K562 (cell line): ENCODE measurements at regions not wholly inside any gene's neighbourhood (a gene's known extent, or its start where the extent isn't known, plus 50 kb on each side); places are given as distances from the start of the nearest gene placed in this dataset.

Experiments used
- ATAC-seq: fragments of 200-7000 bp; cut with Tn5 transposase; 3 replicates; pipeline ENCODE4 v1.9.1; 2020; ENCODE audit warnings: moderate library complexity
- BruUV-seq: library from RNA; stranded (reverse); fragments of 400-500 nt; replicated peaks from 2 replicates; lab custom pipeline; 2021; lab: Mats Ljungman, UMichigan
- CTCF ChIA-PET: fragments of 300-600 bp; formaldehyde crosslinking; extraction: SDS; loops from one replicate; lab custom pipeline; 2021; ENCODE audit warnings: low intra/inter-chr PET ratio; lab: Yijun Ruan, JAX
- POLR2A ChIA-PET: fragments of 300-600, 350-650 bp; sonication (Branson Sonifier 250); formaldehyde crosslinking; extraction: SDS; loops from one replicate; lab custom pipeline; 2021; ENCODE audit warnings: antibody characterized with exemption, inconsistent platforms; lab: Yijun Ruan, JAX
- DNase-seq, 4 experiments: peaks; one replicate each; pipeline versions ENCODE4 v3.0.0 to v3.0.0-alpha.2; 2011 to 2018; ENCODE audit warnings: low spot score in 3 of 4, mixed read lengths in 3 of 4; ENCODE audit errors: extremely low read depth in 1 of 4
- FAIRE-seq: peaks from 2 replicates; lab custom pipeline; 2011; peaks lifted over from hg19 to GRCh38; lab: Jason Lieb, UNC
- H2AFZ ChIP-seq: 2 replicates; pipeline ENCODE4 v1.6.0; 2011; ENCODE audit warnings: low read depth, low read length, control low read depth, inconsistent platforms
- H3K27ac ChIP-seq: fragments of 200-600 bp; 3 replicates; pipeline ENCODE4 v1.8.0; 2011; ENCODE audit warnings: low read depth, mild to moderate bottlenecking, control low read depth, inconsistent platforms, low read length, moderate library complexity, mixed read lengths; ENCODE audit errors: extremely low read depth
- H3K27me3 ChIP-seq, 2 experiments: fragments of 300-600 bp in 1 of 2; 2 replicates in 1 of 2; 3 replicates in 1 of 2; pipeline versions ENCODE4 v1.6.0 to v1.8.0; 2011; ENCODE audit warnings: inconsistent platforms in 2 of 2, low read length in 2 of 2, mild to moderate bottlenecking in 1 of 2, mixed read lengths in 1 of 2, moderate library complexity in 1 of 2; ENCODE audit not compliant: control insufficient read depth in 2 of 2, insufficient read depth in 2 of 2
- H3K36me3 ChIP-seq: fragments of 300-600 bp; 3 replicates; pipeline ENCODE4 v1.8.0; 2011; ENCODE audit warnings: mild to moderate bottlenecking, low read length, inconsistent platforms; ENCODE audit not compliant: control insufficient read depth, insufficient read depth
- H3K4me1 ChIP-seq, 2 experiments: fragments of 200-600 bp in 1 of 2; replicated peaks in 1 of 2; 2 replicates in 1 of 2; 3 replicates in 1 of 2; pipeline versions ENCODE4 v1.5.1 to v1.8.0; 2011; ENCODE audit warnings: inconsistent platforms in 2 of 2, low read length in 2 of 2, mild to moderate bottlenecking in 1 of 2, mixed read lengths in 1 of 2, moderate library complexity in 1 of 2; ENCODE audit not compliant: control insufficient read depth in 2 of 2, insufficient read depth in 2 of 2
- H3K4me2 ChIP-seq: 2 replicates; pipeline ENCODE4 v1.6.1; 2011; ENCODE audit warnings: low read length, control low read depth, inconsistent platforms, mixed read lengths; ENCODE audit not compliant: insufficient read depth
- H3K4me3 ChIP-seq: fragments of 200-600 bp; sonication (generic), shearing (Covaris generic); 2 replicates; pipeline ENCODE4 v1.5.1; 2016; ENCODE audit warnings: control low read depth, inconsistent platforms
- H3K79me2 ChIP-seq: fragments of 200-600 bp; 3 replicates; pipeline ENCODE4 v1.8.0; 2011; ENCODE audit warnings: low read length, inconsistent platforms; ENCODE audit not compliant: control insufficient read depth, insufficient read depth
- H3K9ac ChIP-seq, 2 experiments: 2 replicates each; pipeline versions ENCODE4 v1.6.0 to v1.6.1; 2011; ENCODE audit warnings: low read depth in 2 of 2, low read length in 2 of 2, control low read depth in 1 of 2, inconsistent platforms in 1 of 2, mild to moderate bottlenecking in 1 of 2, mixed read lengths in 1 of 2; ENCODE audit not compliant: insufficient read depth in 1 of 2
- H3K9me1 ChIP-seq: one replicate; pipeline ENCODE4 v1.6.0; 2011; ENCODE audit warnings: inconsistent platforms, mild to moderate bottlenecking, low read length, moderate library complexity; ENCODE audit not compliant: control insufficient read depth, insufficient read depth
- H3K9me3 ChIP-seq: replicated peaks from 2 replicates; pipeline ENCODE4 v1.5.1; 2011; ENCODE audit warnings: low read depth, low read length, inconsistent platforms; ENCODE audit not compliant: control insufficient read depth, insufficient read depth
- H4K20me1 ChIP-seq: replicated peaks from 2 replicates; pipeline ENCODE4 v1.6.1; 2011; ENCODE audit warnings: low read length, inconsistent platforms, mixed read lengths; ENCODE audit not compliant: control insufficient read depth, insufficient read depth
- CCNT2 ChIP-seq: IDR thresholded peaks from 2 replicates; pipeline ENCODE4 v1.6.1; 2011; ENCODE audit warnings: borderline replicate concordance, low read depth, mild to moderate bottlenecking, moderate library complexity, mixed read lengths, low read length; ENCODE audit not compliant: insufficient read length; ENCODE audit errors: extremely low read depth
- ETS1 ChIP-seq: conservative IDR thresholded peaks from 2 replicates; pipeline ENCODE4 v1.6.1; 2011; ENCODE audit warnings: low read depth, mild to moderate bottlenecking, low read length; ENCODE audit not compliant: control insufficient read depth
- EZH2 ChIP-seq: IDR thresholded peaks from 2 replicates; pipeline ENCODE4 v1.6.1; 2012; ENCODE audit warnings: low read depth, mild to moderate bottlenecking, inconsistent platforms, low read length, borderline replicate concordance
- GABPA ChIP-seq: fragments of 200-800 bp; sonication (Bioruptor generic); conservative IDR thresholded peaks from 2 replicates; pipeline ENCODE4 v1.6.1; 2016; ENCODE audit warnings: low read depth, missing genetic modification characterization, missing compliant biosample characterization
- HOXB6 ChIP-seq: fragments of 250-450 bp; sonication (Bioruptor Pico); IDR thresholded peaks from 2 replicates; pipeline ENCODE4 v1.5.1; 2022; ENCODE audit warnings: mild to moderate bottlenecking, borderline replicate concordance
- IFI16 ChIP-seq: fragments of 250-450 bp; sonication (Bioruptor Pico); IDR thresholded peaks from 2 replicates; pipeline ENCODE4 v2.1.2; 2022; ENCODE audit warnings: mild to moderate bottlenecking, inconsistent platforms
- KLF6 ChIP-seq: fragments of 250-450 bp; sonication (Bioruptor Pico); IDR thresholded peaks from 2 replicates; pipeline ENCODE4 v1.4.0; 2020; ENCODE audit warnings: mild to moderate bottlenecking, moderate library complexity, borderline replicate concordance
- MXI1 ChIP-seq: IDR thresholded peaks from 2 replicates; pipeline ENCODE4 v1.6.1; 2011; ENCODE audit warnings: low read depth, mild to moderate bottlenecking, improper control_type of control experiment, low read length
- NFXL1 ChIP-seq: fragments of 450-650 bp; formaldehyde crosslinking; IDR thresholded peaks from 2 replicates; pipeline ENCODE4 v1.4.0; 2021; ENCODE audit warnings: mild to moderate bottlenecking
- POLR2G ChIP-seq: fragments of 200-400 bp; formaldehyde crosslinking; IDR thresholded peaks from 2 replicates; pipeline ENCODE4 v1.6.1; 2017; ENCODE audit warnings: low read depth, mild to moderate bottlenecking, antibody characterized with exemption, low read length, moderate library complexity
- PREB ChIP-seq: sonication (generic); formaldehyde crosslinking; IDR thresholded peaks from 2 replicates; pipeline ENCODE4 v1.8.1; 2023; ENCODE audit warnings: mild to moderate bottlenecking, missing genetic modification reagents
- RB1 ChIP-seq: fragments of 450-650 bp; IDR thresholded peaks from 2 replicates; pipeline ENCODE4 v1.6.1; 2017; ENCODE audit warnings: low read depth, mild to moderate bottlenecking
- SP2 ChIP-seq: IDR thresholded peaks from 2 replicates; pipeline ENCODE4 v1.6.1; 2011; ENCODE audit warnings: mild to moderate bottlenecking, low read depth, low read length, moderate library complexity; ENCODE audit not compliant: poor library complexity, severe bottlenecking; ENCODE audit errors: extremely low read depth
- TAF7 ChIP-seq: fragments of 450-650 bp; IDR thresholded peaks from 2 replicates; pipeline ENCODE4 v1.6.1; 2016; ENCODE audit warnings: missing genetic modification characterization, missing compliant biosample characterization
- TCF7 ChIP-seq: sonication (generic); IDR thresholded peaks from 2 replicates; pipeline ENCODE4 v1.6.1; 2016; ENCODE audit warnings: antibody characterized with exemption, borderline replicate concordance
- TRIM25 ChIP-seq: fragments of 450-650 bp; IDR thresholded peaks from 2 replicates; pipeline ENCODE4 v1.7.0; 2016; ENCODE audit warnings: borderline replicate concordance
- ZNF707 ChIP-seq: fragments of 250-450 bp; sonication (Bioruptor Pico); conservative IDR thresholded peaks from 2 replicates; pipeline ENCODE4 v1.8.0; 2022; ENCODE audit warnings: inconsistent platforms, mild to moderate bottlenecking, moderate library complexity
- WGBS: fragments of 100-300 bp; shearing (Covaris generic); methylation state at CpG from one replicate; pipeline ENCODE4 v1.1.6; 2016; ENCODE audit warnings: low coverage, mixed read lengths; ENCODE audit not compliant: insufficient coverage; ENCODE audit errors: missing lambda C conversion rate; 5-methylcytosine and 5-hydroxymethylcytosine counted together
- in situ Hi-C: fragments of 300-500 bp; cut with MboI; formaldehyde crosslinking; loops from 4 replicates; pipeline ENCODE4 v1.15.0; 2018; ENCODE audit warnings: inconsistent platforms, mixed read lengths
- intact Hi-C: fragments of 100-400 bp; cut with micrococcal nuclease; formaldehyde crosslinking; loops from 2 replicates; pipeline ENCODE4 v1.14.2; 2022

- Histone ChIP-seq H3K27ac (no peak overlapping the region), H2AFZ (no peak overlapping the region), H3K9me3 (no peaks in the 10 kb centered on the region; the same call in none of the 2 replicates), H4K20me1 (no peaks in the 10 kb centered on the region), H3K4me2 (no peak overlapping the region), H3K4me3 (no peak overlapping the region), H3K27me3 (no peaks in the 10 kb centered on the region), H3K4me1 (no peaks in the 10 kb centered on the region), H3K9ac (no peak overlapping the region), H3K9me1 (no peaks in the 10 kb centered on the region), H3K79me2 (no peaks in the 10 kb centered on the region), H3K36me3 (no peaks in the 10 kb centered on the region)
- in situ Hi-C loops (no loop called here), intact Hi-C loops (no loop called here)
- ChIA-PET CTCF (no interaction called here), POLR2A (no interaction called here)
- ATAC-seq (no peak), FAIRE-seq (no peak), DNase-seq (no peak)
- 0% methylated on average over 3 of the region's 3 CpGs for WGBS
- no TSS peak for BruUV-seq
- TF ChIP-seq NFXL1 (CRISPR knock-in tag) (no peak), TRIM25 (no peak), SP2 (no peak), TAF7 (no peak), MXI1 (no peak), ETS1 (no peak), GABPA (no peak), IFI16 (CRISPR knock-in tag) (no peak), TCF7 (no peak), KLF6 (CRISPR knock-in tag) (no peak), ZNF707 (CRISPR knock-in tag) (no peak), POLR2G (no peak), RB1 (no peak), PREB (no peak), HOXB6 (CRISPR knock-in tag) (no peak), EZH2 (no peak), CCNT2 (no peak)
These were observed 886.7 kb upstream of the CHAC2 start for GRCh38 chr2:52880872-52881271.
